Lower leg skin (tissue), 4 donors: ENCODE measurements at regions not wholly inside any gene's neighbourhood (a gene's known extent, or its start where the extent isn't known, plus 50 kb on each side); places are given as distances from the start of the nearest gene placed in this dataset.

Experiments used
- DNase-seq, 2 donors: peaks; one replicate each; pipeline ENCODE4 v3.0.0-alpha.2; 2019; ENCODE audit warnings: low spot score in 2 of 2
- H3K4me3 ChIP-seq: fragments of 200-600 bp; sonication (generic); 2 replicates; pipeline ENCODE4 v1.5.1; 2017; ENCODE audit warnings: mild to moderate bottlenecking, low read depth; ENCODE audit not compliant: poor library complexity, severe bottlenecking
- CTCF ChIP-seq, 3 donors: fragments of 450-650 bp; IDR thresholded peaks; one replicate each; pipeline ENCODE4 v1.5.1; 2016; ENCODE audit warnings: antibody characterized with exemption in 3 of 3, mild to moderate bottlenecking in 3 of 3, moderate library complexity in 2 of 3
- POLR2A ChIP-seq, 2 donors: fragments of 450-650 bp; IDR thresholded peaks; one replicate each; pipeline ENCODE4 v1.6.1; 2016 to 2017; ENCODE audit warnings: antibody characterized with exemption in 2 of 2, mild to moderate bottlenecking in 1 of 2, moderate library complexity in 1 of 2
- WGBS, 2 donors: methylation state at CpG; one replicate each; pipeline ENCODE4 v1.1.5; 2018; 5-methylcytosine and 5-hydroxymethylcytosine counted together
- intact Hi-C: fragments of 100-400 bp; cut with DNase I; formaldehyde crosslinking; loops from one replicate; pipeline ENCODE4 v1.15.0; 2023; ENCODE audit warnings: low total_unique reads

GRCh38 chr15:92524874-92525565 lies 130.6 kb downstream of the FAM174B start:
- WGBS, 2 donors, result 89 to 92% methylated on average over 7 of the region's 7 CpGs
- intact Hi-C loops, result no loop called here
- H3K4me3 ChIP-seq, result no peak overlapping the region
- no peak for DNase-seq
- no peak for TF ChIP-seq POLR2A (IDR thresholded peaks at IDR 0.05)
- TF ChIP-seq CTCF (IDR thresholded peaks at IDR 0.05), result no peak

- TF ChIP-seq POLR2A (IDR thresholded peaks at IDR 0.05), result no peak
- TF ChIP-seq CTCF (IDR thresholded peaks at IDR 0.05), result no peak
- intact Hi-C loops, result no loop called here
- WGBS, 2 donors, result 52 to 60% methylated on average over 5 of the region's 5 CpGs
- no peak for DNase-seq
- no peak overlapping the region for H3K4me3 ChIP-seq
Observed at GRCh38 chr15:92524161-92524560, 130.5 kb downstream of the ST8SIA2 start.

- DNase-seq, result no peak
- TF ChIP-seq POLR2A (IDR thresholded peaks at IDR 0.05) (no peak), CTCF (IDR thresholded peaks at IDR 0.05) (no peak)
- intact Hi-C loops, result no loop called here
- H3K4me3 ChIP-seq, result no peak overlapping the region
- 84 to 95% methylated on average over 2 of the region's 2 CpGs for WGBS, 2 donors
Observed at GRCh38 chr15:92523176-92523575, 129.5 kb downstream of the ST8SIA2 start.

- DNase-seq, result peak; percentile 87 to 94
- intact Hi-C loops, result no loop called here
- WGBS, 2 donors, result 3 to 5% methylated on average over 7 of the region's 7 CpGs
- no peak overlapping the region for H3K4me3 ChIP-seq
- peak in 1 of 3 donors; percentile 74 for TF ChIP-seq CTCF (IDR thresholded peaks at IDR 0.05)
- no peak for TF ChIP-seq POLR2A (IDR thresholded peaks at IDR 0.05)
Observed at GRCh38 chr15:92521624-92522008, 127.9 kb downstream of the ST8SIA2 start.

- DNase-seq, result no peak
- intact Hi-C loops, result no loop called here
- WGBS, 2 donors, result 92 to 96% methylated on average over 2 of the region's 2 CpGs
- TF ChIP-seq CTCF (IDR thresholded peaks at IDR 0.05), result no peak
- TF ChIP-seq POLR2A (IDR thresholded peaks at IDR 0.05), result no peak
- no peak overlapping the region for H3K4me3 ChIP-seq
Observed at GRCh38 chr15:92520914-92521623, 127.4 kb downstream of the ST8SIA2 start.
